Natural killer cell (primary cell): ENCODE measurements at regions not wholly inside any gene's neighbourhood (a gene's known extent, or its start where the extent isn't known, plus 50 kb on each side); places are given as distances from the start of the nearest gene placed in this dataset.

Experiments
- ATAC-seq, 3 donors: fragments of 150-1000 bp in 2 of 3; fragments of 200-7000 bp in 1 of 3; cut with Tn5 transposase; 1 replicate in 1 of 3; 2 replicates in 2 of 3; pipeline ENCODE4 v1.10.0; 2021; ENCODE audit warnings: mild to moderate bottlenecking in 2 of 3, moderate library complexity in 2 of 3
- DNase-seq, 2 donors: peaks; one replicate each; pipeline versions ENCODE4 v3.0.0 to v3.0.0-alpha.2; 2013 to 2021; ENCODE audit warnings: mixed read lengths in 1 of 2
- H3K27ac ChIP-seq: one replicate; pipeline ENCODE4 v1.5.1; 2013; ENCODE audit warnings: mild to moderate bottlenecking, low read length
- H3K27me3 ChIP-seq: one replicate; pipeline ENCODE4 v1.6.1; 2013; ENCODE audit warnings: low read length; ENCODE audit not compliant: control insufficient read depth, insufficient read depth
- H3K36me3 ChIP-seq: one replicate; pipeline ENCODE4 v1.6.1; 2013; ENCODE audit warnings: low read length; ENCODE audit not compliant: control insufficient read depth, insufficient read depth
- H3K4me1 ChIP-seq: one replicate; pipeline ENCODE4 v1.6.1; 2013; ENCODE audit warnings: low read length; ENCODE audit not compliant: control insufficient read depth, insufficient read depth
- H3K4me3 ChIP-seq: one replicate; pipeline ENCODE4 v1.5.1; 2013; ENCODE audit warnings: low read length
- H3K9me3 ChIP-seq: one replicate; pipeline ENCODE4 v1.6.1; 2013; ENCODE audit warnings: low read length; ENCODE audit not compliant: control insufficient read depth, insufficient read depth
- H3K27ac Mint-ChIP-seq, 2 donors: one replicate each; pipeline ENCODE4 v1.8.0; 2022; ENCODE audit warnings: mild to moderate bottlenecking in 2 of 2, mixed read lengths in 2 of 2, moderate library complexity in 1 of 2
- H3K27me3 Mint-ChIP-seq, 2 donors: one replicate each; pipeline ENCODE4 v1.8.0; 2022; ENCODE audit warnings: low read depth in 2 of 2, mixed read lengths in 2 of 2
- H3K36me3 Mint-ChIP-seq: one replicate; pipeline ENCODE4 v1.8.0; 2022; ENCODE audit warnings: mixed read lengths
- H3K4me1 Mint-ChIP-seq, 2 donors: one replicate each; pipeline ENCODE4 v1.8.0; 2022; ENCODE audit warnings: mixed read lengths in 2 of 2
- H3K4me3 Mint-ChIP-seq: one replicate; pipeline ENCODE4 v1.8.0; 2022; ENCODE audit warnings: mild to moderate bottlenecking, moderate library complexity, mixed read lengths
- H3K9me3 Mint-ChIP-seq, 2 donors: one replicate each; pipeline ENCODE4 v1.8.0; 2022; ENCODE audit warnings: mixed read lengths in 2 of 2
- CTCF ChIP-seq: fragments of 200-600 bp; IDR thresholded peaks from one replicate; pipeline ENCODE4 v1.8.0; 2022; ENCODE audit warnings: antibody characterized with exemption
- WGBS: methylation state at CpG from one replicate; pipeline ENCODE4 v1.1.7; 2013; ENCODE audit warnings: missing lambda C conversion rate; ENCODE audit not compliant: insufficient coverage; 5-methylcytosine and 5-hydroxymethylcytosine counted together
- intact Hi-C: fragments of 100-400 bp; cut with micrococcal nuclease; formaldehyde crosslinking; loops from one replicate; pipeline ENCODE4 v1.14.2; 2022

GRCh38 chr2:116761864-116762263, 1052.6 kb upstream of the DDX18 start:
- H3K4me1 Mint-ChIP-seq, result no peaks in the 10 kb centered on the region
- H3K4me3 ChIP-seq, result no peak overlapping the region
- peaks cover 8% of the 10 kb centered on the region for H3K36me3 Mint-ChIP-seq
- 27% methylated on average over 1 of the region's 1 CpG for whole genome bisulfite sequencing
- H3K27me3 ChIP-seq, result no peaks in the 10 kb centered on the region
- H3K36me3 ChIP-seq, result no peaks in the 10 kb centered on the region
- H3K9me3 ChIP-seq, result peaks cover 7% of the 10 kb centered on the region
- H3K9me3 Mint-ChIP-seq, result peaks cover 7 to 16% of the 10 kb centered on the region in 2 donors
- no peak overlapping the region for H3K27ac ChIP-seq
- H3K27me3 Mint-ChIP-seq, result no peaks in the 10 kb centered on the region
- intact Hi-C loops, result no loop called here
- H3K27ac Mint-ChIP-seq, result no peak overlapping the region
- no peaks in the 10 kb centered on the region for H3K4me1 ChIP-seq
- TF ChIP-seq CTCF, result no peak
- ATAC-seq (no peak), DNase-seq (no peak)
- H3K4me3 Mint-ChIP-seq, result no peak overlapping the region

- WGBS, result 95% methylated on average over 3 of the region's 4 CpGs
- Mint-ChIP-seq H3K4me1 (no peaks in the 10 kb centered on the region), H3K9me3 (peaks cover 0 to 20% of the 10 kb centered on the region in 2 donors), H3K27me3 (no peaks in the 10 kb centered on the region), H3K36me3 (no peaks in the 10 kb centered on the region), H3K27ac (no peak overlapping the region), H3K4me3 (no peak overlapping the region)
- no peak for DNase-seq
- Histone ChIP-seq H3K27me3 (no peaks in the 10 kb centered on the region), H3K4me1 (no peaks in the 10 kb centered on the region), H3K36me3 (no peaks in the 10 kb centered on the region), H3K9me3 (peaks cover 13% of the 10 kb centered on the region), H3K27ac (no peak overlapping the region), H3K4me3 (no peak overlapping the region)
- ATAC-seq, result no peak
- no peak for TF ChIP-seq CTCF
- intact Hi-C loops, result no loop called here
These were observed 1045.0 kb upstream of the DDX18 start for GRCh38 chr2:116769514-116769913.

- no peaks in the 10 kb centered on the region for H3K4me1 Mint-ChIP-seq
- no peak for TF ChIP-seq CTCF
- 83% methylated on average over 5 of the region's 6 CpGs for WGBS
These were observed 1037.9 kb upstream of the DDX18 start for GRCh38 chr2:116776556-116776955.

GRCh38 chr2:116787848-116788247, 1026.6 kb upstream of the DDX18 start:
- ATAC-seq, result no peak

More at GRCh38 chr2:116776556-116776955, 1037.9 kb upstream of the DDX18 start:
- no peak overlapping the region for H3K4me3 ChIP-seq
- peaks cover 7% of the 10 kb centered on the region for H3K9me3 ChIP-seq
- Mint-ChIP-seq H3K9me3 (peaks cover 2 to 13% of the 10 kb centered on the region in 2 donors), H3K4me3 (no peak overlapping the region), H3K27ac (no peak overlapping the region), H3K27me3 (no peaks in the 10 kb centered on the region), H3K36me3 (no peaks in the 10 kb centered on the region)
- DNase-seq, result no peak
- no peak overlapping the region for H3K27ac ChIP-seq
- intact Hi-C loops, result no loop called here
- no peaks in the 10 kb centered on the region for H3K27me3 ChIP-seq
- no peaks in the 10 kb centered on the region for H3K4me1 ChIP-seq
- ATAC-seq, result no peak
- H3K36me3 ChIP-seq, result no peaks in the 10 kb centered on the region

More at GRCh38 chr2:116787848-116788247, 1026.6 kb upstream of the DDX18 start:
- no peaks in the 10 kb centered on the region for H3K9me3 ChIP-seq
- H3K36me3 Mint-ChIP-seq, result no peaks in the 10 kb centered on the region
- no peak overlapping the region for H3K27ac Mint-ChIP-seq
- no peak overlapping the region for H3K4me3 Mint-ChIP-seq
- H3K4me3 ChIP-seq, result no peak overlapping the region
- DNase-seq, result no peak
- intact Hi-C loops, result no loop called here
- H3K27me3 ChIP-seq, result no peaks in the 10 kb centered on the region
- no peaks in the 10 kb centered on the region for H3K4me1 Mint-ChIP-seq
- H3K9me3 Mint-ChIP-seq, result peaks cover 0 to 10% of the 10 kb centered on the region in 2 donors
- no peak overlapping the region for H3K27ac ChIP-seq
- 78% methylated on average over 1 of the region's 2 CpGs for WGBS
- no peaks in the 10 kb centered on the region for H3K36me3 ChIP-seq
- TF ChIP-seq CTCF, result no peak
- H3K4me1 ChIP-seq, result no peaks in the 10 kb centered on the region
- no peaks in the 10 kb centered on the region for H3K27me3 Mint-ChIP-seq
